ENCODE measurements at regions not wholly inside any gene's neighbourhood (a gene's known extent, or its start where the extent isn't known, plus 50 kb on each side); places are given as distances from the start of the nearest gene placed in this dataset.

GRCh38 chr22:46055181-46055875 lies 78.4 kb upstream of the WNT7B start:
- TF ChIP-seq TCF7L2 (IDR thresholded peaks at IDR 0.05; ENCODE audit: low read depth, low read length), result no peak
- 0 out of 2 replicates have a peak, but pooled peaks have one; percentile 33 for TF ChIP-seq SIN3A (IDR thresholded peaks at IDR 0.05; ENCODE audit: borderline replicate concordance, insufficient read depth, low read depth, low read length)
- no peak for TF ChIP-seq CTCF (IDR thresholded peaks at IDR 0.05)
- no peak for TF ChIP-seq REST (IDR thresholded peaks at IDR 0.05; ENCODE audit: insufficient read depth in 1 of 2, low read depth in 2 of 2, low read length in 1 of 2)
- no peak for TF ChIP-seq POLR2AphosphoS5 (IDR thresholded peaks at IDR 0.05; ENCODE audit: low read depth, low read length)
- Histone ChIP-seq H3K27ac (ENCODE audit: low read length) (peak overlapping the region; percentile 100), H3K4me1 (ENCODE audit: control insufficient read depth, insufficient read depth, low read length) (peaks cover 61% of the 10 kb centered on the region), H3K9me3 (ENCODE audit: control insufficient read depth, insufficient read depth, low read depth, low read length) (no peaks in the 10 kb centered on the region), H3K27me3 (ENCODE audit: control insufficient read depth, insufficient read depth, low read length) (no peaks in the 10 kb centered on the region), H3K36me3 (ENCODE audit: control insufficient read depth, insufficient read depth, low read length) (no peaks in the 10 kb centered on the region; the same call in 1 of the 2 replicates), H3K4me3 (ENCODE audit: low read depth in 2 of 2, low read length in 2 of 2) (peak overlapping the region; percentile 42 to 58)
- intact Hi-C loops (cut with micrococcal nuclease; ENCODE audit: unreplicated experiment), result loop anchor here (5.0 kb wide), 1 partner anchor 43 kb away; no protein-coding TSS in a partner anchor
- no peak for ATAC-seq
- in situ Hi-C loops (cut with HindIII; ENCODE audit: low pct_unique_long_range_greater_than_20kb, low sequenced_read_pairs), result no loop called here
- no peak for DNase-seq (ENCODE audit: low read depth, low spot score)
- no TSS peak for BruUV-seq (replicated peaks)
- POLR2A ChIA-PET, result interaction anchor here (1.0 kb wide), 1 partner anchor 15 kb away, joined by 3 read pairs; no protein-coding TSS in a partner anchor
- CTCF ChIA-PET, result no interaction called here

GRCh38 chr22:46055911-46056545 lies 79.1 kb upstream of the WNT7B start:
- DNase-seq (ENCODE audit: low read depth, low spot score) (no peak), ATAC-seq (no peak; the same call in 1 of the 2 replicates)
- Histone ChIP-seq H3K4me3 (ENCODE audit: low read depth in 2 of 2, low read length in 2 of 2) (peak overlapping the region; percentile 42 to 58), H3K27me3 (ENCODE audit: control insufficient read depth, insufficient read depth, low read length) (no peaks in the 10 kb centered on the region), H3K36me3 (ENCODE audit: control insufficient read depth, insufficient read depth, low read length) (no peaks in the 10 kb centered on the region; the same call in 1 of the 2 replicates), H3K4me1 (ENCODE audit: control insufficient read depth, insufficient read depth, low read length) (peaks cover 62% of the 10 kb centered on the region), H3K27ac (ENCODE audit: low read length) (peak overlapping the region; percentile 100), H3K9me3 (ENCODE audit: control insufficient read depth, insufficient read depth, low read depth, low read length) (no peaks in the 10 kb centered on the region)
- ChIA-PET POLR2A (interaction anchor here (0.5 to 1.0 kb wide), 2 partner anchors 14 to 18 kb away, joined by 3 read pairs; no protein-coding TSS in a partner anchor), CTCF (no interaction called here)
- intact Hi-C loops (cut with micrococcal nuclease; ENCODE audit: unreplicated experiment), result loop anchor here (5.0 kb wide), 1 partner anchor 44 kb away; no protein-coding TSS in a partner anchor
- no peak for TF ChIP-seq TCF7L2 (IDR thresholded peaks at IDR 0.05; ENCODE audit: low read depth, low read length)
- no peak for TF ChIP-seq REST (IDR thresholded peaks at IDR 0.05; ENCODE audit: insufficient read depth in 1 of 2, low read depth in 2 of 2, low read length in 1 of 2)
- no peak for TF ChIP-seq POLR2AphosphoS5 (IDR thresholded peaks at IDR 0.05; ENCODE audit: low read depth, low read length)
- TF ChIP-seq SIN3A (IDR thresholded peaks at IDR 0.05; ENCODE audit: borderline replicate concordance, insufficient read depth, low read depth, low read length), result no peak
- TF ChIP-seq CTCF (IDR thresholded peaks at IDR 0.05), result no peak
- in situ Hi-C loops (cut with HindIII; ENCODE audit: low pct_unique_long_range_greater_than_20kb, low sequenced_read_pairs), result no loop called here
- no TSS peak for BruUV-seq (replicated peaks)

Measured in Panc1 (cell line).